SK-N-SH (cell line): ENCODE measurements at regions not wholly inside any gene's neighbourhood (a gene's known extent, or its start where the extent isn't known, plus 50 kb on each side); places are given as distances from the start of the nearest gene placed in this dataset.

Experiments
- CTCF ChIP-seq: fragments of 200-600 bp; sonication (generic); IDR thresholded peaks from 2 replicates; pipeline ENCODE4 v1.6.1; 2017; ENCODE audit warnings: antibody characterized with exemption, mild to moderate bottlenecking, moderate library complexity
- TF ChIP-seq, protein P1 (sequence below): IDR thresholded peaks from 2 replicates; pipeline ENCODE4; 2012

DNA sequence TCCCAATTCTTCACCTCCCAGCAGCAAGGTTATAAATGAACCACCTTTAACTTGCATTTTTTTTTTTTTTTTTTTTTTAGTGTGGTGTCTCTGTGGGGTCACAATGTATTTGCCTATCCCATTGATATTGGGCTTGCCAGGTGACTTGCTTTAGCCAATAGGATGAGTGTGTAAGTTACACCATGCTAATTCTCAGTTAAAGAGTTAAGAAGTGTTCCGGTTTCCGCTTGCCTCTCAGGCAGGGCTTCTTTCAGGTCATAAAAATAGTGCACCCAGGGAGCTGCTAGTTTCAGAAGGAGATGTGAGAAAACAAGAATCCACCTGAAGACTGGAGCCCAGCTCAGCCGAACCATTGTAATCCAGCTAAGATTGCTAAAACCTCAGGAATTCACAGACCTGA is 84.2 kb upstream of the PTPRD start:
- TF ChIP-seq CTCF: no peak
- TF ChIP-seq, protein P1, sequence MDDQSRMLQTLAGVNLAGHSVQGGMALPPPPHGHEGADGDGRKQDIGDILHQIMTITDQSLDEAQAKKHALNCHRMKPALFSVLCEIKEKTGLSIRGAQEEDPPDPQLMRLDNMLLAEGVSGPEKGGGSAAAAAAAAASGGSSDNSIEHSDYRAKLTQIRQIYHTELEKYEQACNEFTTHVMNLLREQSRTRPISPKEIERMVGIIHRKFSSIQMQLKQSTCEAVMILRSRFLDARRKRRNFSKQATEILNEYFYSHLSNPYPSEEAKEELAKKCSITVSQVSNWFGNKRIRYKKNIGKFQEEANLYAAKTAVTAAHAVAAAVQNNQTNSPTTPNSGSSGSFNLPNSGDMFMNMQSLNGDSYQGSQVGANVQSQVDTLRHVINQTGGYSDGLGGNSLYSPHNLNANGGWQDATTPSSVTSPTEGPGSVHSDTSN: no peak
